ENCODE measurements at regions not wholly inside any gene's neighbourhood (a gene's known extent, or its start where the extent isn't known, plus 50 kb on each side); places are given as distances from the start of the nearest gene placed in this dataset.

GRCh38 chr7:123275036-123275753 is 75.4 kb upstream of the SLC13A1 start:
- TF ChIP-seq YY1 (IDR thresholded peaks at IDR 0.05; ENCODE audit: low read depth): no peak
- no peak for TF ChIP-seq CTCF (IDR thresholded peaks at IDR 0.05)
- TF ChIP-seq CHD2 (IDR thresholded peaks at IDR 0.05; ENCODE audit: low read length, partially characterized antibody): no peak
- no peak for TF ChIP-seq SIN3A (IDR thresholded peaks at IDR 0.05; ENCODE audit: borderline replicate concordance, low read depth, low read length)
- no peak for TF ChIP-seq EZH2phosphoT487 (IDR thresholded peaks at IDR 0.05; ENCODE audit: borderline replicate concordance, low read depth)
- no peak for TF ChIP-seq IRF3 (IDR thresholded peaks at IDR 0.05; ENCODE audit: low read depth, low read length)
- TF ChIP-seq POLR2AphosphoS5 (IDR thresholded peaks at IDR 0.05; ENCODE audit: low read depth, low read length): no peak
- no peak for TF ChIP-seq TAF1 (IDR thresholded peaks at IDR 0.05; ENCODE audit: borderline replicate concordance, low read depth, low read length)
- TF ChIP-seq TEAD4 (IDR thresholded peaks at IDR 0.05; ENCODE audit: borderline replicate concordance, insufficient read depth): no peak
- no peak for TF ChIP-seq EP300 (IDR thresholded peaks at IDR 0.05; ENCODE audit: borderline replicate concordance in 1 of 2, low read depth in 1 of 2, low read length in 1 of 2)

All from SK-N-SH (cell line).